Upper lobe of right lung (tissue), 1 donor: ENCODE measurements at regions not wholly inside any gene's neighbourhood (a gene's known extent, or its start where the extent isn't known, plus 50 kb on each side); places are given as distances from the start of the nearest gene placed in this dataset.

Experiments used
- ATAC-seq: fragments of 200-7000 bp; cut with Tn5 transposase; one replicate; pipeline ENCODE4 v1.9.1; 2020; ENCODE audit warnings: mild to moderate bottlenecking, moderate library complexity
- DNase-seq: peaks from one replicate; pipeline ENCODE4 v3.0.0-alpha.2; 2020
- H3K27ac ChIP-seq: fragments of 200-600 bp; one replicate; pipeline ENCODE4 v1.8.0; 2022
- H3K27me3 ChIP-seq: fragments of 200-600 bp; one replicate; pipeline ENCODE4 v1.8.0; 2022; ENCODE audit warnings: mild to moderate bottlenecking
- H3K36me3 ChIP-seq: fragments of 200-600 bp; one replicate; pipeline ENCODE4 v1.8.0; 2022
- H3K4me1 ChIP-seq: fragments of 200-600 bp; one replicate; pipeline ENCODE4 v1.8.0; 2022
- H3K4me3 ChIP-seq: fragments of 200-600 bp; one replicate; pipeline ENCODE4 v1.8.0; 2022; ENCODE audit warnings: mild to moderate bottlenecking
- H3K9me3 ChIP-seq: fragments of 200-600 bp; one replicate; pipeline ENCODE4 v1.8.0; 2022
- CTCF ChIP-seq: fragments of 200-600 bp; IDR thresholded peaks from one replicate; pipeline ENCODE4 v1.8.0; 2022; ENCODE audit warnings: antibody characterized with exemption
- intact Hi-C: fragments of 100-400 bp; cut with DNase I; formaldehyde crosslinking; loops from one replicate; pipeline ENCODE4 v1.11.0; 2022
- donor health status: DM: no; HTN: yes; CAD: no; lungs with severe emphysema.

- H3K36me3 ChIP-seq: no peaks in the 10 kb centered on the region
- H3K27ac ChIP-seq: no peak overlapping the region
- no peak for TF ChIP-seq CTCF
- no peak for ATAC-seq
- no peaks in the 10 kb centered on the region for H3K9me3 ChIP-seq
- intact Hi-C loops: no loop called here
- H3K4me1 ChIP-seq: no peaks in the 10 kb centered on the region
- H3K4me3 ChIP-seq: no peak overlapping the region
- DNase-seq: no peak
- H3K27me3 ChIP-seq: no peaks in the 10 kb centered on the region
Observed at GRCh38 chrX:88424541-88424940, 322.5 kb upstream of the CPXCR1 start.

- Histone ChIP-seq H3K4me3 (no peak overlapping the region), H3K9me3 (no peaks in the 10 kb centered on the region), H3K27me3 (no peaks in the 10 kb centered on the region), H3K4me1 (no peaks in the 10 kb centered on the region), H3K27ac (no peak overlapping the region), H3K36me3 (no peaks in the 10 kb centered on the region)
- ATAC-seq (no peak), DNase-seq (no peak)
- TF ChIP-seq CTCF: no peak
- intact Hi-C loops: no loop called here
Observed at GRCh38 chrX:88425739-88426138, 321.3 kb upstream of the CPXCR1 start.

- no peak overlapping the region for H3K4me3 ChIP-seq
- intact Hi-C loops: no loop called here
- H3K27me3 ChIP-seq: no peaks in the 10 kb centered on the region
- ATAC-seq (no peak), DNase-seq (no peak)
- H3K27ac ChIP-seq: no peak overlapping the region
- H3K4me1 ChIP-seq: no peaks in the 10 kb centered on the region
- no peaks in the 10 kb centered on the region for H3K9me3 ChIP-seq
- TF ChIP-seq CTCF: no peak
- H3K36me3 ChIP-seq: no peaks in the 10 kb centered on the region
Observed at GRCh38 chrX:88437563-88437962, 309.5 kb upstream of the CPXCR1 start.

GRCh38 chrX:88438209-88438608 is 308.8 kb upstream of the CPXCR1 start:
- Histone ChIP-seq H3K9me3 (no peaks in the 10 kb centered on the region), H3K4me1 (no peaks in the 10 kb centered on the region), H3K4me3 (no peak overlapping the region), H3K27ac (no peak overlapping the region), H3K27me3 (no peaks in the 10 kb centered on the region), H3K36me3 (no peaks in the 10 kb centered on the region)
- TF ChIP-seq CTCF: no peak
- intact Hi-C loops: no loop called here
- ATAC-seq: no peak
- no peak for DNase-seq

GRCh38 chrX:88439935-88440334 is 307.1 kb upstream of the CPXCR1 start:
- ATAC-seq: no peak

More at GRCh38 chrX:88439935-88440334, 307.1 kb upstream of the CPXCR1 start:
- no peaks in the 10 kb centered on the region for H3K9me3 ChIP-seq
- DNase-seq: no peak
- H3K27me3 ChIP-seq: no peaks in the 10 kb centered on the region
- no peaks in the 10 kb centered on the region for H3K4me1 ChIP-seq
- intact Hi-C loops: no loop called here
- no peaks in the 10 kb centered on the region for H3K36me3 ChIP-seq
- no peak overlapping the region for H3K4me3 ChIP-seq
- no peak overlapping the region for H3K27ac ChIP-seq
- TF ChIP-seq CTCF: no peak
